BE2C (cell line): ENCODE measurements at regions not wholly inside any gene's neighbourhood (a gene's known extent, or its start where the extent isn't known, plus 50 kb on each side); places are given as distances from the start of the nearest gene placed in this dataset.

Experiments
- DNase-seq: peaks from one replicate; pipeline ENCODE4 v3.0.0-alpha.2; 2020
- H3K27me3 ChIP-seq: fragments of 250-450 bp; sonication (Bioruptor Pico); 2 replicates; pipeline ENCODE4 v1.5.1; 2020; ENCODE audit warnings: mild to moderate bottlenecking
- H3K36me3 ChIP-seq: fragments of 250-450 bp; sonication (Bioruptor Pico); 2 replicates; pipeline ENCODE4 v1.5.1; 2020; ENCODE audit warnings: mild to moderate bottlenecking
- H3K4me1 ChIP-seq: fragments of 250-450 bp; sonication (Bioruptor Pico); 2 replicates; pipeline ENCODE4 v1.5.1; 2020
- H3K4me3 ChIP-seq: 2 replicates; pipeline ENCODE4 v1.5.1; 2011; ENCODE audit warnings: low read depth, low read length
- H3K9me3 ChIP-seq: fragments of 250-450 bp; sonication (Bioruptor Pico); 2 replicates; pipeline ENCODE4 v1.5.1; 2020
- TF ChIP-seq, protein P1 (sequence below): IDR thresholded peaks from 2 replicates; pipeline ENCODE4 v1.5.1; 2012; ENCODE audit warnings: mild to moderate bottlenecking, low read depth, low read length

DNA sequence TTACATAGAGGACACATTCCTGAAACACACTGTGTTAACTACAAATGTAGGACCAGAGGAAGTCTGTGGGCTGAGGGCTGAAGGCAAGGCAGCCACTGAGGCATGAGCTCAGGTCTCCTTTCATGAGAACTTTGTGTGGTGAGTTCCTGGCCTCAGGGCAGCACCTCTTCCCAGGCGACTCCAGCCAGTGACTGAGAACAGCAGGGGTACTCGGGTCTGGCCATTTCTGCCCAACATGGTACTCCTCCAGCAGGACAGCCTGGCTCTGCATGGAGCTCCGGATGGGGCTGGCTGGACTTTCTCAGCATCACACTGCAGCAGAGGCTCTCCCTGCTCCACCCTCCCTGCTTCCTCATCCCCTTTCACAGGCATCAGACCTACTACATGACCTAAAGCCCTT, 125.5 kb upstream of the SPATS2L start:
- H3K9me3 ChIP-seq = no peaks in the 10 kb centered on the region
- H3K36me3 ChIP-seq = no peaks in the 10 kb centered on the region
- H3K4me1 ChIP-seq = peaks cover 3% of the 10 kb centered on the region
- DNase-seq = no peak
- no peaks in the 10 kb centered on the region for H3K27me3 ChIP-seq
- TF ChIP-seq, protein P1, sequence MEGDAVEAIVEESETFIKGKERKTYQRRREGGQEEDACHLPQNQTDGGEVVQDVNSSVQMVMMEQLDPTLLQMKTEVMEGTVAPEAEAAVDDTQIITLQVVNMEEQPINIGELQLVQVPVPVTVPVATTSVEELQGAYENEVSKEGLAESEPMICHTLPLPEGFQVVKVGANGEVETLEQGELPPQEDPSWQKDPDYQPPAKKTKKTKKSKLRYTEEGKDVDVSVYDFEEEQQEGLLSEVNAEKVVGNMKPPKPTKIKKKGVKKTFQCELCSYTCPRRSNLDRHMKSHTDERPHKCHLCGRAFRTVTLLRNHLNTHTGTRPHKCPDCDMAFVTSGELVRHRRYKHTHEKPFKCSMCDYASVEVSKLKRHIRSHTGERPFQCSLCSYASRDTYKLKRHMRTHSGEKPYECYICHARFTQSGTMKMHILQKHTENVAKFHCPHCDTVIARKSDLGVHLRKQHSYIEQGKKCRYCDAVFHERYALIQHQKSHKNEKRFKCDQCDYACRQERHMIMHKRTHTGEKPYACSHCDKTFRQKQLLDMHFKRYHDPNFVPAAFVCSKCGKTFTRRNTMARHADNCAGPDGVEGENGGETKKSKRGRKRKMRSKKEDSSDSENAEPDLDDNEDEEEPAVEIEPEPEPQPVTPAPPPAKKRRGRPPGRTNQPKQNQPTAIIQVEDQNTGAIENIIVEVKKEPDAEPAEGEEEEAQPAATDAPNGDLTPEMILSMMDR = no peak
- H3K4me3 ChIP-seq = no peak overlapping the region

DNA sequence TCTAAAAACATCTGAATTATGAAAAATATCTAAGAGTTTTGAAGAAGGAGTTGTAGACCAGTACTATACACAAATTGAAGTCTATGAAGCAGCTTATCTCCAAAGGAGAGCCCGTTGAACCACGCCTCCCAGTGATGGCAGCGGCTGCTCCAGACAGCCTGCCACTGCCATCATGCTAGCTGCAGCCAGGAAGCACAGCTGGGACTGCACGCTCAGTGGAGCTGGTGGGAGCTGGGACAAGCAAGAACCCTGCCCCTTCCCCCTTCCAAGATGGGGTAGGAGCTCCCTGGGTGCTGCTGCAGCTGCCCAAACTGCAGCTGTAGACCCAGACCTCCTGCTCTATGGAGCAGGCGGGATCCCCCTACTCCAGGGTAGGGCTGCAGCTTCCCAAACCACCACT, 124.7 kb upstream of the SPATS2L start:
- no peaks in the 10 kb centered on the region for H3K9me3 ChIP-seq
- no peak overlapping the region for H3K4me3 ChIP-seq
- DNase-seq = no peak
- no peaks in the 10 kb centered on the region for H3K27me3 ChIP-seq
- H3K36me3 ChIP-seq = no peaks in the 10 kb centered on the region
- TF ChIP-seq, protein P1 = no peak
- peaks cover 3% of the 10 kb centered on the region for H3K4me1 ChIP-seq

DNA sequence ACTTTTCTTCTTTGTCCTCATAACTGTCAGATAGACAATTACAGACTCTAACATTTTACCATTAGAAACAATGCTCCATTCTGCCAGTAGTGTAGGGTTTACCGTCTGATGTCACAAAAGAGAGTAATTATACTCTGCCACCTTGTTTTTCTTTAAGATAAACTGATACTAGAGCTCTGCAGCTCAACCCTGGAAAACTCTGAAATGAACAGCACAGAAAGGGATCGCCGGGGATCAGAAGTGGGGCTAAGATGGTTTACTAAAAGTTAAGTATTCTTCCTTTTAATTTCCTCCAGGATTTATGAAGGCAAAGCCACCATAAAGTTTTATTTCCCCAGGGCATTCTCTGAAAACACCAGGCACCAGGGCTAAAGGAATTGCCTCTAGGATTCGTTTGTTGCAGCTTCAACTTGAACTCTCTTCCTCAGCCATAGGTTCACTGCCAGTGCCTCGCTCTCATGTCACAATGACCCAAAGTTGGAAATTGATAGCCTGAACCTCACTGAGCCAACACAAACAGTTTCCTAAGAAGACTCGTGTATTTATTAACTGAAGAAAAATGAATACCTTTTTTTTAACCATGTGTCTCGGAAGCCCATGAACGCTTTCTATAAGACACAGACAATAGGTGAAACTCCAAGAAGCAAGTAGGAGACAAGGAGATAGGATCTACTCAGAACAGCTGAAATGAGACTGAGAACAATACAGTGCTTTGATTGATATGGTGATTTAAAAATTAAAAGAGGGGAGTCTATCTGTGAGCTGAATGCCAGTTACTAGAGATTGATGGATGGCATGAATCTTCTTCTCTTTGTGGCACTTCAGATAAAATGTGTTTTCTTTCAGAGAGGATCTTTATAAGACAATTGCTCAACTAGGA, 121.5 kb upstream of the SPATS2L start:
- TF ChIP-seq, protein P1 = no peak
- Histone ChIP-seq H3K4me3 (no peak overlapping the region), H3K36me3 (no peaks in the 10 kb centered on the region), H3K27me3 (no peaks in the 10 kb centered on the region), H3K9me3 (no peaks in the 10 kb centered on the region), H3K4me1 (peaks cover 3% of the 10 kb centered on the region)
- DNase-seq = no peak

DNA sequence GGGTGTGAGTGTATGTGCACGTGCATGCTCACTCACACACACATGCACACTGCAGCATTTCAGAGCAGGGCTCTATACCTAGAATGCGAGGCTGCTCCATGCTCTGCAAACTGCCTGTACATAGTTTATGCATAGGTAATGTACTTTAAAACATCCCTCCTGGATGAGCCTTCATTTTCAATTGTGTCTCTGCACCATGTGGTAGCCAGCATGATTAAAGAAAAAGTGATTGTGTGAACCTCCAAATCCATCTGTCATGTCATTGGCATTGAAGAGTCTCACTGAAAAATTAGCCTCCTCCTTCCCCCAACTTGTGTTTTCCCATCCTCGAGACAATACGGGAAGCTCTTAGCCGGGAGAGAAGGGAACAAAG, 120.9 kb upstream of the SPATS2L start:
- no peak for DNase-seq
- no peaks in the 10 kb centered on the region for H3K9me3 ChIP-seq
- TF ChIP-seq, protein P1 = no peak
- H3K36me3 ChIP-seq = no peaks in the 10 kb centered on the region
- H3K27me3 ChIP-seq = no peaks in the 10 kb centered on the region
- no peak overlapping the region for H3K4me3 ChIP-seq
- peaks cover 3% of the 10 kb centered on the region for H3K4me1 ChIP-seq

DNA sequence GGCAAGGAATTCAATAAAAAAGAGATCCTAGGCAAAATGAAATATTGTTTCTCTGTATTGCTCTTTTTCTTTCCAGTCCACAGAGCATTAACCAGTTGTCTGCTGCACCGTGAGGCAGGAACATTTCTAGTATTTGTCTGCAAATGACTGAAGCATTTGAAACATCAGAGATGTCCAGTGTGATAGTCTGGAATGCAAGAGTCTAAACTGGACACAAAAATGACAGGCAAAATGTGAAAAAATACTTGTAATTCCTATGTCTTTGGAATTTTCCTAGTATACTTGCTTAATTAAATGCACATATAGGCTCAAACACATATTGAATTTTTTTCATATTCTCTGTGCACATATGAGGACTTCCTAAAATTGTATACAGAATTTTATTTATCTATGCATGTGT, 120.5 kb upstream of the SPATS2L start:
- H3K4me1 ChIP-seq = peaks cover 3% of the 10 kb centered on the region
- no peak for DNase-seq
- no peaks in the 10 kb centered on the region for H3K27me3 ChIP-seq
- no peak overlapping the region for H3K4me3 ChIP-seq
- no peaks in the 10 kb centered on the region for H3K9me3 ChIP-seq
- TF ChIP-seq, protein P1 = no peak
- no peaks in the 10 kb centered on the region for H3K36me3 ChIP-seq

DNA sequence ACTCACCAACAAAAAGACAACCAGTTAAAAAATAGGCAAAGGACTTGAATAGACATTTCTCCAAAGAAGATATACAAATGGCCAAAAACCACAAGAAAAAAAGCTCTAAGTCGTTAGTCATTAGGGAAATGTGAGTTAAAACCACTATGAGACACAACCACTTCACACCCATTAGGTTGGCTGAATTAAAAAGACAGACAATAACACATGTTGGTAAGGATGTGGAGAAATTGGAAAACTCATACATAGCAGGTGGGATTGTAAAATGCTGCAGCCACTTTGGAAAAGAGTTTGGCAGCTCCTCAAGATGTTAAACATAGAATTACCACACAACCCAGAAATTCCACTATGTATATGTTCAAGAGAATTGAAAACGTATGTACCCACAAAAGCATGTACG, 117.6 kb upstream of the SPATS2L start:
- H3K4me1 ChIP-seq = peaks cover 13% of the 10 kb centered on the region
- no peak overlapping the region for H3K4me3 ChIP-seq
- TF ChIP-seq, protein P1 = no peak
- H3K36me3 ChIP-seq = no peaks in the 10 kb centered on the region
- no peaks in the 10 kb centered on the region for H3K27me3 ChIP-seq
- no peaks in the 10 kb centered on the region for H3K9me3 ChIP-seq
- DNase-seq = no peak
